ENCODE measurements at regions not wholly inside any gene's neighbourhood (a gene's known extent, or its start where the extent isn't known, plus 50 kb on each side); places are given as distances from the start of the nearest gene placed in this dataset.
"Not testable (repeated sequence)": the region's sequence is repeated elsewhere in the genome, so short reads cannot be mapped to it uniquely, and the experiment has no call there.

DNA sequence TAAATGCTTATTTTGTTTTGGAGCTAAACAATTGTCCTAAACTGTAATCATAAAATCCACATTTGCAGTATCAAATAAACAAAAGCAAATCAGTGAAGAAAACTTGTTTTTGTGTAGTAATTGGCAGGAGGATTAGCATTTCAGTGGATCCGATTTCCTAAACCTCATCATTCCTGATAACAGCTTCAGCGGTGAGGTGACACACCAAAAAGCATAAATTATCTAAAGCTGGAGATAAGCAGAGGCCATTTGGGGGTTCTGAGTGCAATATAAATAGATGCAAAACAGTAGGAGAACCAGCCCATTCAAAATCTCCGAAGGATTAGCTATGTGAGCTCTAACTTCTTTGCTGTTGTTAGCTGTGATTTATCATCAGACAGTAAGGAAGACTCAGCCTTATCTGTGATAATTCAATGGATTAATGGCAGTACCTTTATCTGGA lies 235.8 kb downstream of the EPHA7 start:
- no peak for DNase-seq (ENCODE audit: low read depth)

DNA sequence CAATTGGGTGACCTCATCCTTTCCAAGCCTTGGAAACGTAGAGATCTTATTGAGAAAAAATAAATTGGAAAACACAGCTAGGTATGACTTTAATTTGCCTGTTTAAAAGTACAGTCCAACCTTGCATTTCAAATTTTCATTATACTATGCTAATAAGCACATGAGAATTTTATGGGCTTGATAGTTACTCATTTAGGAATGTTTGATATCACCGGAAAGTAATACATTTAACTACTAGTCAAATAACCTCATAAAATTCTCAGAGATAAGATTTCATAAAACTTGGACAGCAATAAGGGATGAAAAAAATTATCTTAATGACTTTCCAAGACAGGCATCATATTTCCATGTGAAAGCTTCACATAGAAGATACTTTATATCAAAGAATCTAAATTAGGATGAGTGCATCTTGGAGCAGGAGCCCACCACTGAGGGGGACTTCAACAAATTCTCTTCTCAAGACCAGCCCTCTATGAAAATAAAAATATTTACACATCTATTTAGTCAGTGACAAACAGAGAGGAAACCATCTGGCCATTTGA lies 236.3 kb downstream of the EPHA7 start:
- DNase-seq (ENCODE audit: low read depth): no peak

DNA sequence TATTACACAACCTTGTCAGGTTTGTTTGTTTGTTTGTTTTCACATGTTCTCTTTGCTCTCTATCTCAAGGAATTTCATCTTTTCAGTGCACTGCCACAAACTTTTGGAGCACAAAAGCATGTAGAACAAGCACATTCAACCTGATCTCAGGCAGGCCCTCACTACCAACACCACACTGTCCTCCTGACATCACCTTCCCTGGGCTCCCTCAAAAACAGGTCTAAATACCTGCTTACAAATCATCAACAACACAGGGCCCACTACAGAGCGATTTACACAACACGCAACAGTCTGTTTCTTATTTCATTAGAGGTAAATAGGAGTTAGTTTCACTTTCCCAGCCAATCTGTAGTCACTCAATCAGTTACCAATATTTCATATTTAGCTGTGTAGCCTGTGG lies 241.4 kb downstream of the EPHA7 start:
- no peak for DNase-seq (ENCODE audit: low read depth)

DNA sequence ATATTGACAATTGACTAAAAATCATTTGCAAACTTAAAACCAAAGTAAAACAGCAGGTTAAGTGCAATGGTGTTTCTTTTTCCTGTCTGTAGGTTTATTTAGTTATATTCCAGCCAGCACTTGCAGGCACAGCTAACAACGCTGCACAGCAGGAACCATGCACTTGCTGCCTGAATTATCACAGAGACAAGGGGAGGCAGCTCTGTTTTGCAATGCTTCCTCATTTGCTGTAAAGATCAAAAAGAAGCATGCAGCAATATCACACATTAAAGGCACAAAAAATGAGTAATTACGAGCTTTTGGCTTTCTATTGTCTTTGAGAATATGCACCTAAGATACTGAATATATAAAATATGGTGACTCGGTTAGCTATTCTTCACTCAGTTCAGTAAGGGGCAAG lies 241.9 kb downstream of the EPHA7 start:
- no peak for DNase-seq (ENCODE audit: low read depth)

DNA sequence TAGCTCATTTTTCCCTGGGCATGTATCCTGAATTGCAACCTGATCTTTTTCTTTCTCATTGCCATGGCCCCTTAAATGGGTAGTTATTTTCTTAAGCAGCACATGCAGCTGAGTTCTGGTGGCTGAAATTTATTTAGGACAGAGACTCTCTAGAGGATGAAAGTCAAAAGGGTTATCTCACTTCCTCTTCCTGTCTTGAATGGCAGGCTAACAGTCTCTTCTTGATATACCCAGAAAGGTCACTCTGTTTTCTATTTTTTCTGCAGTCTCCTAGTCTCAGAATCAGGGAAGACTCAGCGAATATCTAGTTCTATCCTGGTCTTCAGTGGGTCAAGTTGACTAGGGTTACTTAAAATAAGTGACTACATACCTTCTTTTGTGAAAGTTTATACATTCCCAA lies 243.3 kb downstream of the EPHA7 start:
- no peak for DNase-seq (ENCODE audit: low read depth)

DNA sequence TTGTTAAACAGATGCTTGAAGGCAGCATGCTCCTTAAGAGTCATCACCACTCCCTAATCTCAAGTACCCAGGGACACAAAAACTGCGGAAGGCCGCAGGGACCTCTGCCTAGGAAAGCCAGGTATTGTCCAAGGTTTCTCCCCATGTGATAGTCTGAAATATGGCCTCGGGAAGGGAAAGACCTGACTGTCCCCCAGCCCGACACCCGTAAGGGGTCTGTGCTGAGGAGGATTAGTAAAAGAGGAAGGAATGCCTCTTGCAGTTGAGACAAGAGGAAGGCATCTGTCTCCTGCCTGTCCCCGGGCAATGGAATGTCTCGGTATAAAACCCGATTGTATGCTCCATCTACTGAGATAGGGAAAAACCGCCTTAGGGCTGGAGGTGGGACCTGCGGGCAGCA lies 245.8 kb downstream of the EPHA7 start:
- DNase-seq (ENCODE audit: low read depth): not testable (repeated sequence)

DNA sequence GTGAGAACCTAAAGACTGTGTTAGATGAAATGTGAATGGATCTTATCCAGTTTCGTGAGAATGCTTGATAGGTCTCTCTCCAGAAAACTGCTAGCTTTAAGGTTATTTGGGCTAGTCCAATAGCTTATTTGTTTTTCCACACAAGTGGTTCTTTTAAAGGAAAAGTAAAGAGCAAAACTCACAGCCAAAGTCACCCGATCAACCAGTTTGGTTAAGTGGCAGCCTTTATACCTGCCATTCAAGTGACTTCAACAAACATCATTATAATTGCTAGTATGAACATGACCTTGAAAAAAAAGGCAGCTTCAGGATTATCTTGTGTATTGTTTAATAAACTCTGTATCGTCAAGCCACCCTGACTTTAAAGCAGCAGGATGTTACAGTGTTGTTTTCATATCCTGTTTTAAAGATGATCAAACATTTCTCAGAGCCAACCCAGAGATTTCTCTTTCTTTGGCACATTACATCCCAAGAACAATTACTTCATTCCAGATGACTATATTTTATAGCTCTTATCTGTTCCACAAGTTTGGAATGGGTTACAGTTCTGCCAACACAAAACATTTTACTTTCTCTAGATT lies 253.4 kb downstream of the EPHA7 start:
- no peak for DNase-seq (ENCODE audit: low read depth)

DNA sequence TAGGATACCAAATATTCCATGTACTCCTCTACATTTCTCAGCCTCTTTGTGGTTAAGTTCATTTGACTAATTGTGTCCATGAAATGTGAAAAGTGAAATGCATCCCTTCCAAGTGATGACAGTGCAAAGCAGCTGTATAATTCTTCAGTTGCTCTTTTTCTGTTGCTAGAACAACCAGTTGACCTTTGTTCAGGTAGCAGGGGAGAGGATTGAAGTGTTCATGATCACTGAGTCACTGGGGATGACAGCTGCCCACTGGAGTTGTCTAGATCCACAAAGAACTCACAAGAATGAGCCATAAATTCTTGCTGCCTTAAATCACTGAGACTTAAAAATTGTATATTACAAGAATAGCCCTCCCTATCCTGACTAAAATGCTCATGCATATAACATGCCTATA lies 254.6 kb downstream of the EPHA7 start:
- peak; percentile 66 for DNase-seq (ENCODE audit: low read depth)

DNA sequence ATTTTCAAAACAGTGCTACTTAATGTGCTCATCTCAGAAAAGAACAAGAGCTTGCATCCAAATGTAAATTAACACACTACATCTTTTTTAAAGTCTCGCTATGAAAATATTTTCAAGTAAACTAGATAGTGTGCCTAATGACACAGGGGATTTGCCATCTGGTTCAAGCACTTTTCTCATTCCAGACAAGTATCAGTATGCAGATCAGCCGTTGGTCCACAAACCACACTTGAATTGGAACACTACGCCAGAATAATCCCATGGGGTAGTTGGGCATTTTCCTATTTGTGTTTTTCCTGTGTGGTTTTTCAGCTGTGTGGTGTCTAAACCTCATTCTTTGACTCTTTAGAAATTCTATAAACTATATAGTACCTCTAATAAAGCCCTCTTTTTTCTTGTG lies 256.2 kb downstream of the EPHA7 start:
- DNase-seq (ENCODE audit: low read depth): no peak

DNA sequence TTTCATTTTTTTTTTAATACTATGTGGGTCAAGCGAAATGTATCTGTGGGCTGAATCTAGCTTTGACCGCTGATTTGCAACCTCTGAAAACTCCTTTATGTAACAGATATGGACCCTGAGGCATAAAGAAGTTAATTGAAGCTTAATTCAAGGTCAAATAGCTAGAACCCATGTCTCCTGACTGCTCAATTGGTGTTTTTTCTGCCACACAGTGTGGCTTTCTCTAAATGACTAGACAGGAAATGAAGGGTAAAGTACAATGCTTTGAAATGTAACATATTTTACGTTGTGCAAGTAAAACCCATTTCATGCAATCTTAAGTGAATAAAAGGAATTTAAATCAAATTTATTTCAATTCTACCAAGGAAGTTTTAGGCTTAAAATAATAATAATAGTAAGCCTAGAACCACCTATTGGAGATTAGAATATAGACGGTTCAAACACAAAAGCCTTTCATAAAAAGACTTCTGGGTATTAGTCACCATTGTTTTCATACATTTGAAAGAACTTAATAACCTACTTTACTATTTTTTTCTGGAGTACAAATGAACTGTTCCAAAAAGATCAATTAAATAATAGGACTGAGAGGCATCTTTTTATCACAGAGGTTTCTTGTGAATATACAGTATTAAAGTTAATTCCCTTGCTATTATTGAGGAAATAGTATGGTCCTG lies 279.8 kb downstream of the EPHA7 start:
- DNase-seq (ENCODE audit: low read depth): no peak

DNA sequence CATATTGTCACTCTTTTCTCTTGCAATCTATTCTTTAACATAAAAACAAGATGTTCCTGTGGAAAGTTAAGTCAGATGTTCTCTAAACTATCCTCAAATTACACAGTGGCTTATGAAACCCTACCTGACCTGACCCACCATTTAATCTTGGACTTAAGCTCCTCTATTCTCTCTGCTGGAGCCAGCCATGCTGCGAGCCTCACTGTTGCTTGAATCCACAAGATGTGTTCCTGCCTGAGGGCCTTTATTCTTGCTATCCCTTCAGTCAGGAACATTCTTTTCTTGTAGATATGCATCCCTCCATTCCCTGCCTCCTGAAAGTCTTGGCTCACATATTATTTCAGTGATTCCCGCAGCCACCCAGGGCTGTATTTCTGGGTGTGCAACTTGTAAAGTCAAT lies 283.2 kb downstream of the EPHA7 start:
- no peak for DNase-seq (ENCODE audit: low read depth)

DNA sequence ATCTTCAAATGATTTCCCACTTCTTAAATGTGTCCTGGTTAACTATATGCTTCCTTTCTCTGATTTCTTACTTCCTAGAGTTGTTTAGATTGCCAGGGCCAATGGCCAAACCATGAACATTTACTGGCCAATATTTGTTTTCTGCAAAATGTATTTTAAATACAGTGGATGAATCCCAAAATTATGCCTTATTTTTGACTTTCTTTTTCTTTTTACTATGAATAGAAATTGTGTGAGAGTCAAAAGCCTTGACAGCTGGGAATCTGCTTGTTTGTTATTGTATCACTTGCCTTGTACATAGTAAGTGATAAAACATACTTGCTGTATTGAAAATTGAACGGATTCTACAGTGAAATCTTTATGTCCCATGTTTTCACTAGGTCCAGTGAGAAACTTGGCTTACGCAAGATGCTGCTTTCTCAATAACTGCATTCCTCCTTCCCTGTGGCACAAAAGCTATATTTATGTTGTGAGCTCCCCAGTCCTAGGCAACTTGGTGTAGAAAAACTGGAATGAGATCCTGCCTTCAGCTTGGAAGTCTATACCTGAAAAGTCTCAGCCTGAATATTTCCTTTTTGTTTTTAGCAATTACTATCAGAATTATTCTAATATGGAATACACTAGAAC lies 295.2 kb downstream of the EPHA7 start:
- DNase-seq (ENCODE audit: low read depth): peak; percentile 19

DNA sequence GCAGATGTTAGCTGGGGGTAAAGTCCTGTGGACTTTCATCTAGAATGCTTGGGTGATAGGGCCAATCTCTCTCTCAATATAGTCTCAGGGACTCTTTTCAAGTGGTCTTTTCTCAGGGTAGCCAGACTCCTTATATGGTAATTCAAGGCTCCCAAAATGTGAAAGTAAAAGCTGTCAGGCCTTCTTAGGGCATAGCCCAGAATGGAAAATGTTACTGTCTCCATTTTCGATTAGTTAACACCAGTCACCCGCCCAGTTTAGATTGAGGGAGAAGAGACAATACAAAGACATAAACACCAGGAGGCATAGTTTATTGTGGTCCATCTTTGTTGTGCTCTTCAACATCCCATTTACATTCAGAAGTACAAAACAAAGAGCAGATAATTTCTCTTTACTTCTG lies 295.8 kb downstream of the EPHA7 start:
- DNase-seq (ENCODE audit: low read depth): no peak

DNA sequence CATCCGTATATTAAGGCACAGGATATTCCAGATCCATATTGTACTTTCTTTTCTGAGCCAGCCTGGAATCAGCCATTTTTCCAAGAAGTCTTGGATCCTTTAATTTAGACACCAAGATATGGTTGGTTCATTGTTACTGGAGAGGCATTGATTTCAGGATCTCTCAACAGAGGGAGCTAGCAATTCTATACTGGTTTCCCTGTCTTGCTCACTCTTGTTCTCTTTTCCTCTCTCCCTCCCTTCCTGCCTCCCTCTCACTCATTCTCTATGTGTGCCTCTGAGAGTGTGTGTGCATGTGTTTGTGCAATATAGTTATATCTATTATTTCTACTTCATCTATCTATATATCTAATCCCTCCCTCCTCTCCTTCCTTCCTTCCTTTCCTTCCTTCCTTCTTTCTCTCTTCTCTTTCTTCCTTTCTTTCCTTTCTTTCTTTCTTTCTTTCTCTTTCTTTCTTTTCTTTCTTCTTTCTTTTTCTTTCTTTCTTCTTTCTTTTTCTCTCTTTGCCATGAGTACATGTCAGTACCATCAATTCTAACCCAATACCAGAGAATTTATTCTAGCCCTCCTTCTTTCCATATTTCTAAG lies 299.1 kb downstream of the EPHA7 start:
- DNase-seq (ENCODE audit: low read depth): peak; percentile 1

DNA sequence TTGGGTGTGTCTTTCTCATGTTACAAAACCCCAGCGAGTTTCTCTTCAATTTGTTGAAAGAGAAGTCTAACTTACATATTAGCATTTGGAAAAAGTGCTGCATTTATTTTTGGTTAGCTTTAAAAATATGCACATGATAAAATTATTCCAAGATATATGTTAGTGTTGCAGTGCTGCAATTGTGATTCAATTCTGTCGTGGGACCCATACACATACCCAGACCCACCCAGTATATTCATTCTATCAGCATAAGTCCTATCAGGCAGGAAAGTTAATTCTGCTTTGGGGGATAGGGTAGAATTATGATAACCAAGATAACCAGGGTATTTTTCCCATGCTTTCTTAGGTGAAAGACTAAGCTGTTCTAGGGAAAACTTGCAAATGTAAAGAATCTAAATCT lies 313.5 kb downstream of the EPHA7 start:
- no peak for DNase-seq (ENCODE audit: low read depth)

DNA sequence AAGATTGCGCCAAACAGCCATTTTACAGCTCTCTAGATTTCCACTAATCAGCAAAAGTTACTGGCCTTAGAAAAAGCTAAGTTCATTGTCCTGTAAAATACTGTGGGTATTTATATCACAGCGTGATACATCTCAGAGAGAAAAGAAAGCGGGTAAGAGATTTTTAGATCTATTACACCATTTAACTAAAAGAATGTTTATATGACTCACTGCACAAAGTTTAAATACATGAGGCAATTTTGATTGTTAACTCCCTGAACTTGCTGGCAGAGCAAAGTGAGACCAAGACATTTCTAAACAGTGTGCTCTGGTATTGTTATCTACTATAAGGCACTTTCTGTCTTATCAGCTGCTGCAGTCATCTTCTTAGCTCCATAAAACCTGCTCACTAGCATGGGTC lies 314.3 kb downstream of the EPHA7 start:
- DNase-seq (ENCODE audit: low read depth): peak; percentile 51

DNA sequence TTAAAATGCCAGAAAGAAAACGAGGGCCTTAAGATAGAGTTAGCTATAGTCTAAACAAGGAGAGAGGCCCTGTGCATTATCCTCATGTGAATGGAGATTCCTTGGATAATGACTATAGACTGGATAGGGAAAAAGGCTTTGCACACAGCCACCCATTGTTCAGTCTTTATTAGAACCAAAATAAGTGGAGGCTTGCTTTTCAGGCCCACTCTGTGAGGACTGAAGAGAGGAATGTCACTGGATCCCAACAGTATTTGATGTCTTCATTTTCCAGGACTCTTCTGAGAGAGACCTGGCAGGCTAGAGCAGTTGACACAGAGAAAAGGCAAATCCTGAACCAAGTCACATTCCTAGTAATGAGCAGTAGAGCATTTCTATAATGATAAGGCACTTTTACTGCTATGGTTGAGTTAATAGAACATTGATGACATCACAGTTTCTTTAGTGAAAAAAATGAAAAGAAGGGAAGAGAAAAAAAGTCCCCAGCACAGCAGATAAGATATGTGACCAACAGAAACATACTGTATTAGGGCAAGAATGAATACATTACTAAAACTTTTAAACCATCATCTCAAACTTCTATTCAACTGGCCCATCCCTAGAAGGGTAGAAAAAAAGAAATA lies 315.1 kb downstream of the EPHA7 start:
- no peak for DNase-seq (ENCODE audit: low read depth)

DNA sequence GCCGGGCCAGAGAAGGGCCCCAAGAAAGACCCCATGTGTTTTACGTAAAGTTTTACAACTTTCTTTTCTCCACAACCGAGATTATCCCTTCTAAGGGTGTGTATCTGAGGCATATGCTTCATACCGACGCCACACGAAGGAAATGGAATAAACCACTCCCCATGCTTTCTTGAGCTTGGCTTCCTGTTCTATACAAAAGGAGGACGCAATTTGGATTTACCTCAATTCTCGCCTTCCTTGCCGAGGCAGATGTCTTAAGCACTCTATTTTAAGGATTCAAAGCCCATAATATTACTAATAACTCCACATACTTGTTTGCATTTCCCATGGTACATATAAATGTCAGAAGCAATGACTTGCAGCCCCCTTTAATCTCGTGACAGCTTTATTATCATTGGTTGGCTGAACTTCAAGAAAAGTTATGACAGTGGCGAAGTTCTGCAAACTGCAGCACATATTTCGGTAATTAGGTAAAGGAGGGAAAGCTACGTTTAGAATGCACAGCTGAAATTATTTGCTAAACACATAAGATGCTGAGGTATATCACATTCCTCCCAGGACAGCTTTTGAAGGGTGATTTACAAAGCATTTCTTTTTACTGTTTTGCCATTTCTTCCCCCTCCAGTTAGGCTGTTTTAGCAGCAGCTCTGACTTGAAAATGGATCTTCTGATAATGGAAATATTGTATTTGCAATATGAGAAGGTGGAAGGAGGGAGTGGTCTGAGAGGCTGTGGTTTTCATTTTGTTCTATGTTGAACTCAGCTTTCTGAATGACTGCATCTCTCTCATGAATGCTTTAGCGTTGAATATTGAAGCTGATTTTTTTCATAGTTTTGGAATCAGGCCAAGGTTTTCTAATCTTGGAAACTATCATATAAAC lies 330.5 kb downstream of the EPHA7 start:
- no peak for DNase-seq (ENCODE audit: low read depth)

DNA sequence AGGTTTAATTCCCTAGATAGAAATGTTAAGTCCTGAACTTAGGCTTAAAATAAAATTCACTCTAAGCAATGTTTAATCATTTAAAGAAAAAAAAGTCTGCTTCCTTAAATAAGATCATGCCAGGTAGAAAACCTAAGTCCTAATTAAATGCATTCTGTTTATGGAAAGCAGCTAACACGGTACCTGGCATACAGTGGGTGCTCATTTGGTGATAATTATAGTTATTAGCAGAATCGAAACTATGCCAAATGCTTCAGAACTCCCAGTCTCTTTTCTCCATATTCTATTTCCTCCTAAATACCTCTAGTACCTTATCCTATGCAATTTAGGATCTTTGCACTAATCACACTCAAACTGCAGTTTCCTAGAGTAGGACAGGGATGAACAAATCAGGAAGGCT lies 331.8 kb downstream of the EPHA7 start:
- no peak for DNase-seq (ENCODE audit: low read depth)

DNA sequence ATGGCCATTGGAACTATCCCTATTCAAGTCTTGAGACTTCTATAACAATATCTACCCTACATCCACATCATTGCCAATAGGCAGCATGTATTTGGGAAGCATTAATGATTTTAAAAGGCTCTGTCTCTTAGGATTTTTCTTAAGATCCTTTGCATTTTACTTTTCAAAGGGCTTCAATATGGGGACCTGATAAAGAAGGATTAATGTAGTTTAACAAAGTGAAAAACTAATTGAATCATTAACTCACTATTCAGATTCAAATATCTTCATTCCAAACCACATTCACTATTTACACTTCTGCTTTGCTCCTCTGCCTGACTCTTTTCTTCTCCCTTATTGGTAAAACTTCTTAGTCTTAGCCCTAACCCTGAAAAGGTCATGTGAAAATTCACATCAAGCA lies 333.0 kb downstream of the EPHA7 start:
- DNase-seq (ENCODE audit: low read depth): no peak

All from renal cortical epithelial cell (primary cell).